GM11168 (cell line): ENCODE measurements at regions not wholly inside any gene's neighbourhood (a gene's known extent, or its start where the extent isn't known, plus 50 kb on each side); places are given as distances from the start of the nearest gene placed in this dataset.

Experiments
- in situ Hi-C: fragments of 300-500 bp; cut with MboI; formaldehyde crosslinking; loops from one replicate; pipeline ENCODE4 v1.12.0; 2022; ENCODE audit warnings: low sequenced_read_pairs; ENCODE audit not compliant: unreplicated experiment

GRCh38 chr6:767755-768512 is 75.0 kb upstream of the EXOC2 start:
- in situ Hi-C loops: no loop called here

- in situ Hi-C loops: no loop called here
Observed at GRCh38 chr6:766625-767024, 73.7 kb upstream of the EXOC2 start.

- in situ Hi-C loops: no loop called here
Observed at GRCh38 chr6:761997-762396, 69.1 kb upstream of the EXOC2 start.

- in situ Hi-C loops: no loop called here
Observed at GRCh38 chr6:760982-761955, 68.3 kb upstream of the EXOC2 start.

GRCh38 chr6:759729-760128 is 66.8 kb upstream of the EXOC2 start:
- in situ Hi-C loops: no loop called here

- in situ Hi-C loops: no loop called here
Observed at GRCh38 chr6:756224-756623, 63.3 kb upstream of the EXOC2 start.

- in situ Hi-C loops: no loop called here
Observed at GRCh38 chr6:754202-754601, 61.3 kb upstream of the EXOC2 start.

GRCh38 chr6:753486-753885 is 60.5 kb upstream of the EXOC2 start:
- in situ Hi-C loops: no loop called here

- in situ Hi-C loops: no loop called here
Observed at GRCh38 chr6:752438-752837, 59.5 kb upstream of the EXOC2 start.

GRCh38 chr6:751765-752164 is 58.8 kb upstream of the EXOC2 start:
- in situ Hi-C loops: no loop called here

- in situ Hi-C loops: no loop called here
Observed at GRCh38 chr6:747921-748320, 55.0 kb upstream of the EXOC2 start.

GRCh38 chr6:747028-747427 is 54.1 kb upstream of the EXOC2 start:
- in situ Hi-C loops: no loop called here

- in situ Hi-C loops: no loop called here
Observed at GRCh38 chr6:744666-745353, 51.9 kb upstream of the EXOC2 start.

GRCh38 chr6:743320-744096 is 50.6 kb upstream of the EXOC2 start:
- in situ Hi-C loops: no loop called here
